HepG2 (cell line): ENCODE measurements at regions not wholly inside any gene's neighbourhood (a gene's known extent, or its start where the extent isn't known, plus 50 kb on each side); places are given as distances from the start of the nearest gene placed in this dataset.

Source experiments
- NFE2L2 ChIP-seq: fragments of 150-350 bp; IDR thresholded peaks from 2 replicates; pipeline ENCODE4 v1.6.1; 2014; ENCODE audit warnings: low read length
- NR2C2 ChIP-seq: sonication (generic); formaldehyde crosslinking; IDR thresholded peaks from 2 replicates; pipeline ENCODE4 v1.4.0; 2020; ENCODE audit warnings: missing genetic modification reagents, mild to moderate bottlenecking, moderate library complexity, borderline replicate concordance
- PITX1 ChIP-seq: sonication (generic); formaldehyde crosslinking; IDR thresholded peaks from 2 replicates; pipeline ENCODE4 v1.5.1; 2020; ENCODE audit warnings: mild to moderate bottlenecking, missing genetic modification reagents
- SAFB2 ChIP-seq: sonication (generic); formaldehyde crosslinking; IDR thresholded peaks from 2 replicates; pipeline ENCODE4 v1.5.1; 2020; ENCODE audit warnings: missing genetic modification reagents, low read depth, mild to moderate bottlenecking, borderline replicate concordance
- ZFP90 ChIP-seq: sonication (generic); formaldehyde crosslinking; IDR thresholded peaks from 2 replicates; pipeline ENCODE4 v1.8.0; 2022; ENCODE audit warnings: missing genetic modification reagents, mild to moderate bottlenecking, inconsistent platforms, borderline replicate concordance
- ZNF124 ChIP-seq: sonication (generic); formaldehyde crosslinking; IDR thresholded peaks from 2 replicates; pipeline ENCODE4 v1.4.0; 2020; ENCODE audit warnings: missing genetic modification reagents
- ZNF451 ChIP-seq: sonication (generic); formaldehyde crosslinking; IDR thresholded peaks from 2 replicates; pipeline ENCODE4 v1.5.0; 2020; ENCODE audit warnings: mild to moderate bottlenecking, missing genetic modification reagents
- ZNF7 ChIP-seq: IDR thresholded peaks from 2 replicates; pipeline ENCODE4 v1.6.1; 2016; ENCODE audit warnings: missing biosample characterization, missing genetic modification reagents
- ZNF772 ChIP-seq: sonication (generic); formaldehyde crosslinking; IDR thresholded peaks from 2 replicates; pipeline ENCODE4 v1.5.0; 2020; ENCODE audit warnings: mild to moderate bottlenecking, missing genetic modification reagents
- TF ChIP-seq, protein P1 (sequence below): sonication (generic); formaldehyde crosslinking; IDR thresholded peaks from 2 replicates; pipeline ENCODE4 v1.4.0; 2020; ENCODE audit warnings: missing genetic modification reagents
- TF ChIP-seq, protein P2 (sequence below), 2 experiments: fragments of 450-650 bp in 1 of 2; sonication (generic) in 1 of 2; formaldehyde crosslinking in 1 of 2; IDR thresholded peaks; 2 replicates each; pipeline versions ENCODE4 v1.6.1 to v1.8.0; 2016 to 2022; ENCODE audit warnings: antibody characterized with exemption in 1 of 2, mild to moderate bottlenecking in 1 of 2, missing genetic modification reagents in 1 of 2
- TF ChIP-seq, protein P3 (sequence below): sonication (generic); formaldehyde crosslinking; IDR thresholded peaks from 2 replicates; pipeline ENCODE4 v1.5.0; 2020; ENCODE audit warnings: mild to moderate bottlenecking, missing genetic modification reagents, moderate library complexity
- TF ChIP-seq, protein P4 (sequence below): sonication (generic); formaldehyde crosslinking; conservative IDR thresholded peaks from 2 replicates; pipeline ENCODE4 v1.4.0; 2020; ENCODE audit warnings: missing genetic modification reagents

DNA sequence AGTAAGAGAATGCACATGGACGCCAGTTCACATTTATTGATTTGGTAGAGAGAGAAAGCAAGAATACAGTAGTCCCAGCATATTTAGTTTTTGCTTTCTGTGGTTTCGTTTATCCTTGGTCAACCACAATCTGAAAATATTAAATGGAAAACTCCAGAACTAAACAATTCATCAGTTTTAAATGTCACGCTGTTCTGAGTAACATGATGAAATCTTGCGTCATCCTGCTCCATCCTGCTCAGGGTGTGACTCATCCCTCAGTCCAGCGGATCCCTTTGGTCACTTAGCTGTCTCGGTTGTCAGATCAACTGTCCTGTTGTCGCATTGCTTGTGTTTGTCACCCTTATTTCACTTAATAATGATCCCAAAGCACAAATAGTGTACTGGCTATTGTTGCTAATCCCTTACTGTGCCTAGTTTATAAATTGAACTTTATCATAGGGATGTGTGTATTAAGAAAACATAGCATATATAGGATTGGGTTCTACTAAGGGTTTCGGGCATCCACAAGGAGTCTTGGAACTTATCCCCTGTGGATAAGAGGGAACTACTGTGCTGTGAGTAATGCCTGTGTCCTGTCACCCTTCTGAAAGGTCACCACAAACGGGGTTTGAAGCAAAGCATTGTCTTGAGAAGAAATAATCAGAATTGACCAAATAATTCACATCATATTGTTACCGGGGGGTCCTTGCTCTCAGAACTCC lies 73.6 kb downstream of the OTUD1 start:
- TF ChIP-seq NFE2L2 (no peak), ZNF451 (CRISPR knock-in tag) (no peak), ZFP90 (CRISPR knock-in tag) (no peak), ZNF124 (no peak), NR2C2 (CRISPR knock-in tag) (no peak), PITX1 (no peak), ZNF7 (CRISPR knock-in tag) (no peak), SAFB2 (CRISPR knock-in tag) (no peak), ZNF772 (CRISPR knock-in tag) (no peak)
- TF ChIP-seq, protein P1, sequence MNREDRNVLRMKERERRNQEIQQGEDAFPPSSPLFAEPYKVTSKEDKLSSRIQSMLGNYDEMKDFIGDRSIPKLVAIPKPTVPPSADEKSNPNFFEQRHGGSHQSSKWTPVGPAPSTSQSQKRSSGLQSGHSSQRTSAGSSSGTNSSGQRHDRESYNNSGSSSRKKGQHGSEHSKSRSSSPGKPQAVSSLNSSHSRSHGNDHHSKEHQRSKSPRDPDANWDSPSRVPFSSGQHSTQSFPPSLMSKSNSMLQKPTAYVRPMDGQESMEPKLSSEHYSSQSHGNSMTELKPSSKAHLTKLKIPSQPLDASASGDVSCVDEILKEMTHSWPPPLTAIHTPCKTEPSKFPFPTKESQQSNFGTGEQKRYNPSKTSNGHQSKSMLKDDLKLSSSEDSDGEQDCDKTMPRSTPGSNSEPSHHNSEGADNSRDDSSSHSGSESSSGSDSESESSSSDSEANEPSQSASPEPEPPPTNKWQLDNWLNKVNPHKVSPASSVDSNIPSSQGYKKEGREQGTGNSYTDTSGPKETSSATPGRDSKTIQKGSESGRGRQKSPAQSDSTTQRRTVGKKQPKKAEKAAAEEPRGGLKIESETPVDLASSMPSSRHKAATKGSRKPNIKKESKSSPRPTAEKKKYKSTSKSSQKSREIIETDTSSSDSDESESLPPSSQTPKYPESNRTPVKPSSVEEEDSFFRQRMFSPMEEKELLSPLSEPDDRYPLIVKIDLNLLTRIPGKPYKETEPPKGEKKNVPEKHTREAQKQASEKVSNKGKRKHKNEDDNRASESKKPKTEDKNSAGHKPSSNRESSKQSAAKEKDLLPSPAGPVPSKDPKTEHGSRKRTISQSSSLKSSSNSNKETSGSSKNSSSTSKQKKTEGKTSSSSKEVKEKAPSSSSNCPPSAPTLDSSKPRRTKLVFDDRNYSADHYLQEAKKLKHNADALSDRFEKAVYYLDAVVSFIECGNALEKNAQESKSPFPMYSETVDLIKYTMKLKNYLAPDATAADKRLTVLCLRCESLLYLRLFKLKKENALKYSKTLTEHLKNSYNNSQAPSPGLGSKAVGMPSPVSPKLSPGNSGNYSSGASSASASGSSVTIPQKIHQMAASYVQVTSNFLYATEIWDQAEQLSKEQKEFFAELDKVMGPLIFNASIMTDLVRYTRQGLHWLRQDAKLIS, result no peak
- TF ChIP-seq, protein P2, sequence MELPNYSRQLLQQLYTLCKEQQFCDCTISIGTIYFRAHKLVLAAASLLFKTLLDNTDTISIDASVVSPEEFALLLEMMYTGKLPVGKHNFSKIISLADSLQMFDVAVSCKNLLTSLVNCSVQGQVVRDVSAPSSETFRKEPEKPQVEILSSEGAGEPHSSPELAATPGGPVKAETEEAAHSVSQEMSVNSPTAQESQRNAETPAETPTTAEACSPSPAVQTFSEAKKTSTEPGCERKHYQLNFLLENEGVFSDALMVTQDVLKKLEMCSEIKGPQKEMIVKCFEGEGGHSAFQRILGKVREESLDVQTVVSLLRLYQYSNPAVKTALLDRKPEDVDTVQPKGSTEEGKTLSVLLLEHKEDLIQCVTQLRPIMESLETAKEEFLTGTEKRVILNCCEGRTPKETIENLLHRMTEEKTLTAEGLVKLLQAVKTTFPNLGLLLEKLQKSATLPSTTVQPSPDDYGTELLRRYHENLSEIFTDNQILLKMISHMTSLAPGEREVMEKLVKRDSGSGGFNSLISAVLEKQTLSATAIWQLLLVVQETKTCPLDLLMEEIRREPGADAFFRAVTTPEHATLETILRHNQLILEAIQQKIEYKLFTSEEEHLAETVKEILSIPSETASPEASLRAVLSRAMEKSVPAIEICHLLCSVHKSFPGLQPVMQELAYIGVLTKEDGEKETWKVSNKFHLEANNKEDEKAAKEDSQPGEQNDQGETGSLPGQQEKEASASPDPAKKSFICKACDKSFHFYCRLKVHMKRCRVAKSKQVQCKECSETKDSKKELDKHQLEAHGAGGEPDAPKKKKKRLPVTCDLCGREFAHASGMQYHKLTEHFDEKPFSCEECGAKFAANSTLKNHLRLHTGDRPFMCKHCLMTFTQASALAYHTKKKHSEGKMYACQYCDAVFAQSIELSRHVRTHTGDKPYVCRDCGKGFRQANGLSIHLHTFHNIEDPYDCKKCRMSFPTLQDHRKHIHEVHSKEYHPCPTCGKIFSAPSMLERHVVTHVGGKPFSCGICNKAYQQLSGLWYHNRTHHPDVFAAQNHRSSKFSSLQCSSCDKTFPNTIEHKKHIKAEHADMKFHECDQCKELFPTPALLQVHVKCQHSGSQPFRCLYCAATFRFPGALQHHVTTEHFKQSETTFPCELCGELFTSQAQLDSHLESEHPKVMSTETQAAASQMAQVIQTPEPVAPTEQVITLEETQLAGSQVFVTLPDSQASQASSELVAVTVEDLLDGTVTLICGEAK (IDR thresholded peaks at IDR 0.05), result no peak
- TF ChIP-seq, protein P2 (CRISPR knock-in tag; IDR thresholded peaks at IDR 0.05), result no peak
- TF ChIP-seq, protein P3, sequence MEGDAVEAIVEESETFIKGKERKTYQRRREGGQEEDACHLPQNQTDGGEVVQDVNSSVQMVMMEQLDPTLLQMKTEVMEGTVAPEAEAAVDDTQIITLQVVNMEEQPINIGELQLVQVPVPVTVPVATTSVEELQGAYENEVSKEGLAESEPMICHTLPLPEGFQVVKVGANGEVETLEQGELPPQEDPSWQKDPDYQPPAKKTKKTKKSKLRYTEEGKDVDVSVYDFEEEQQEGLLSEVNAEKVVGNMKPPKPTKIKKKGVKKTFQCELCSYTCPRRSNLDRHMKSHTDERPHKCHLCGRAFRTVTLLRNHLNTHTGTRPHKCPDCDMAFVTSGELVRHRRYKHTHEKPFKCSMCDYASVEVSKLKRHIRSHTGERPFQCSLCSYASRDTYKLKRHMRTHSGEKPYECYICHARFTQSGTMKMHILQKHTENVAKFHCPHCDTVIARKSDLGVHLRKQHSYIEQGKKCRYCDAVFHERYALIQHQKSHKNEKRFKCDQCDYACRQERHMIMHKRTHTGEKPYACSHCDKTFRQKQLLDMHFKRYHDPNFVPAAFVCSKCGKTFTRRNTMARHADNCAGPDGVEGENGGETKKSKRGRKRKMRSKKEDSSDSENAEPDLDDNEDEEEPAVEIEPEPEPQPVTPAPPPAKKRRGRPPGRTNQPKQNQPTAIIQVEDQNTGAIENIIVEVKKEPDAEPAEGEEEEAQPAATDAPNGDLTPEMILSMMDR (CRISPR knock-in tag), result no peak
- TF ChIP-seq, protein P4, sequence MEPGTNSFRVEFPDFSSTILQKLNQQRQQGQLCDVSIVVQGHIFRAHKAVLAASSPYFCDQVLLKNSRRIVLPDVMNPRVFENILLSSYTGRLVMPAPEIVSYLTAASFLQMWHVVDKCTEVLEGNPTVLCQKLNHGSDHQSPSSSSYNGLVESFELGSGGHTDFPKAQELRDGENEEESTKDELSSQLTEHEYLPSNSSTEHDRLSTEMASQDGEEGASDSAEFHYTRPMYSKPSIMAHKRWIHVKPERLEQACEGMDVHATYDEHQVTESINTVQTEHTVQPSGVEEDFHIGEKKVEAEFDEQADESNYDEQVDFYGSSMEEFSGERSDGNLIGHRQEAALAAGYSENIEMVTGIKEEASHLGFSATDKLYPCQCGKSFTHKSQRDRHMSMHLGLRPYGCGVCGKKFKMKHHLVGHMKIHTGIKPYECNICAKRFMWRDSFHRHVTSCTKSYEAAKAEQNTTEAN, result no peak
